Esophagus (tissue), 2 donors: ENCODE measurements at regions not wholly inside any gene's neighbourhood (a gene's known extent, or its start where the extent isn't known, plus 50 kb on each side); places are given as distances from the start of the nearest gene placed in this dataset.
"Not testable (repeated sequence)": the region's sequence is repeated elsewhere in the genome, so short reads cannot be mapped to it uniquely, and the experiment has no call there.

Source experiments
- H3K27ac ChIP-seq, 2 donors: one replicate each; pipeline ENCODE4 v1.5.1; 2013; ENCODE audit warnings: low read depth in 2 of 2, mild to moderate bottlenecking in 2 of 2, inconsistent platforms in 1 of 2, low read length in 1 of 2, moderate library complexity in 1 of 2
- H3K27me3 ChIP-seq, 2 donors: one replicate each; pipeline ENCODE4 v1.6.1; 2013; ENCODE audit warnings: low read length in 2 of 2, control low read depth in 1 of 2, mild to moderate bottlenecking in 1 of 2; ENCODE audit not compliant: insufficient read depth in 2 of 2, control insufficient read depth in 1 of 2
- H3K36me3 ChIP-seq, 2 donors: one replicate each; pipeline ENCODE4 v1.6.1; 2013; ENCODE audit warnings: low read length in 1 of 2; ENCODE audit not compliant: control insufficient read depth in 2 of 2, insufficient read depth in 2 of 2
- H3K4me1 ChIP-seq, 2 donors: one replicate each; pipeline ENCODE4 v1.6.1; 2013; ENCODE audit warnings: low read length in 1 of 2; ENCODE audit not compliant: control insufficient read depth in 2 of 2, insufficient read depth in 2 of 2
- H3K4me3 ChIP-seq, 2 donors: one replicate each; pipeline ENCODE4 v1.5.1; 2013; ENCODE audit warnings: low read length in 2 of 2, mild to moderate bottlenecking in 2 of 2, low read depth in 1 of 2, moderate library complexity in 1 of 2
- H3K9me3 ChIP-seq, 2 donors: one replicate each; pipeline ENCODE4 v1.6.1; 2013; ENCODE audit warnings: mild to moderate bottlenecking in 2 of 2, low read depth in 1 of 2, low read length in 1 of 2, moderate library complexity in 1 of 2; ENCODE audit not compliant: control insufficient read depth in 2 of 2, insufficient read depth in 1 of 2
- WGBS, 2 donors: extraction: QIAGEN DNeasy Blood & Tissue Kit; methylation state at CpG; one replicate each; pipeline ENCODE4 v1.1.7; 2013; 5-methylcytosine and 5-hydroxymethylcytosine counted together
- donor health status: healthy with polysubstance abuse.
- donor health status: Bipolar disorder and iron deficiency.

DNA sequence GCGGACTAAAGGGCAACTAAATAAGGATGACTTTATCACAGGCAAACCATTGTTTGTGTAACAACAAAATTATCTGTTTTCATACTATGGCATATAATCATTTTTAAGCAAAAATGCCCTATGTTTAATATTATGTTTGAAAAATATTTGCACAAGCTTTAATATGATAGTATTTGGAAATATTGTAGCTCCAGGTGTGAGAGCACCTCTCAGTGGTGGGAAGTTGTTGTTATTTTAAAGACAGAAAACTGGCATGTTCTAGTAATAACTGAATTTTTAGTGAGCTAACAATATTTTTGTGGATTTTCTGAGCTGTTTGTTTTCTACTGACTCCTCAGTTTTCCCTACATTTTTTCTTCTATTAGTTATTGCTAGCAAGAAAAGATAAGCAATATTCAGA is 578.8 kb downstream of the KCNT2 start:
- Histone ChIP-seq H3K27ac (no peak overlapping the region), H3K4me3 (no peak overlapping the region), H3K4me1 (no peaks in the 10 kb centered on the region), H3K27me3 (no peaks in the 10 kb centered on the region), H3K9me3 (no peaks in the 10 kb centered on the region), H3K36me3 (no peaks in the 10 kb centered on the region)
- 80 to 81% methylated on average over 1 of the region's 1 CpG for WGBS, 2 donors

DNA sequence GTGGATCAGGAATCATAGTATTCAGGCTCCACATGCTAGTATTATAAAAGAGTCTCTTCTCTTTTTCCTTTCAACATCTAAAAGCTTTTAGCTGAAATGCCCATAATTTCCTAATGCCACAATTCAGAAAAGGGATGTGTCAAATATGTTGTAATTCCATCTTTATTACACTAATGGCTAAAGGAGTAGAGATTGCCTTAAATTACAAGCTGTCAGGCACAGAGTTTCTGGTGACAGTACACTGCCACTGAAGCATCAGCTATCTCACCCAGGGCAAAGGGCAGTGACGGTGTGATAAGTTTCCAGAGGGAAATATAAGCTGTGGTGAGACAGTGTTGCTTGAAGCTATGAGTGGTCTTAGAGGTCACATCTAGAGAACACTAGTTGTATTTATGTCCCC is 581.1 kb downstream of the KCNT2 start:
- H3K4me1 ChIP-seq = no peaks in the 10 kb centered on the region
- no peaks in the 10 kb centered on the region for H3K9me3 ChIP-seq
- no peak overlapping the region for H3K27ac ChIP-seq
- H3K27me3 ChIP-seq = no peaks in the 10 kb centered on the region
- H3K4me3 ChIP-seq = no peak overlapping the region
- 50 to 53% methylated on average over 1 of the region's 1 CpG for WGBS, 2 donors
- H3K36me3 ChIP-seq = no peaks in the 10 kb centered on the region

DNA sequence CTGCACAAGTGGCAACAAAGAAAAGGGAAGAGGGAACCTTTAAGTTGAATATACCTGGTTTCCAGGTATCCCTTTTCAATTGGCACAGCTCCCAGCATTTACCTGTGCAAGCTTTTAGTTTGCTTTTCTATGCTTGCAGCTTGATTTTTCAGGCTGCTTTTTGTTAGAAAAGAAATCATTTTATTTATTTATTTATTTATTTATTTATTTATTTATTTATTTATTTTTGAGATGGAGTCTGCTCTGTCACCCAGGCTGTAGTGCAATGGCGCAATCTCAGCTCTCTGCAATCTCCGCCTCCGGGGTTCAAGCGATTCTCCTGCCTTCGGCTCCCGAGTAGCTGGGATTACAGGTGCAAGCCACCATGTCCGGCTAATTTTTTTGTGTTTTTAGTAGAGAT is 587.1 kb downstream of the KCNT2 start:
- not testable (repeated sequence) for H3K27ac ChIP-seq, H3K4me3 ChIP-seq, H3K4me1 ChIP-seq, H3K27me3 ChIP-seq, H3K9me3 ChIP-seq, H3K36me3 ChIP-seq
- WGBS, 2 donors = 94 to 96% methylated on average over 7 of the region's 7 CpGs

DNA sequence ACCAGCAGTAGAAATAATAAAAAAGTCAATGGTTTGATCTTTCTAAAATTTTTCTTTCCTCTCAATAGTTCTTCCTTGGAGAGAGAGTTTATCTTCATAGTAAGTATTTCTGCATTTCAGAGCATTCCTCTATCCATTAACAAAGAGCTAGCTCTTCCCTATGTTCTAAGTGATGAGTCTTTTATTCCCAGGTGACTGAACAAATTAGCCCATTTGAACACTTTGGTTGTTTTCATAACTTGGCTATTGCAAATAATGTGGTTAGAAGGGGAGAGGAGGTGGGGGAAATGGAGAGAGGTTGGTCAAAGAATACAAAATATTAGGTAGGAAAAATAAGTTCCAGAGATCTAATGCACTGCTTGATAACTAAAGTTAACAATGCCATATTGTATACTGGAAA is 598.9 kb downstream of the KCNT2 start:
- no peaks in the 10 kb centered on the region for H3K36me3 ChIP-seq
- no peak overlapping the region for H3K27ac ChIP-seq
- no peaks in the 10 kb centered on the region for H3K27me3 ChIP-seq
- no peaks in the 10 kb centered on the region for H3K9me3 ChIP-seq
- H3K4me3 ChIP-seq = no peak overlapping the region
- H3K4me1 ChIP-seq = no peaks in the 10 kb centered on the region

DNA sequence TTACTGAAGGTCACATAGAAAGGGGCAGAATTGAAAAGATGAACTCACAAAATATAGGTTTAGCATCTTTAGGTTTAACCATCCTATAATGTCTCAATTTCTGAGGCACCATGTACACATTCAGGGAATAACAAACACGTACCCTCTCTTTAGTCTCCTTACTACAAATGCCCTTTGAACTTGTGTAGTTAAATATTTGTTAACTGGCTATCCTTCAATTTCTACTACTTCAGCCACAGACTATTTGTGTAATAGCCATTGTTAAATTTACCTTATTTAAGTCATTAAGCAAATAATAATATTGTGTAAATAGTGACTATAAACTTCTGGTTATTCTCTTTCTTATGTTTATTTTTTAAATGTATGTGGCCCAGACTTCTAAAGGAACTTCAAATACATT is 600.5 kb downstream of the KCNT2 start:
- H3K36me3 ChIP-seq = no peaks in the 10 kb centered on the region
- no peaks in the 10 kb centered on the region for H3K4me1 ChIP-seq
- H3K27ac ChIP-seq = no peak overlapping the region
- no peaks in the 10 kb centered on the region for H3K9me3 ChIP-seq
- no peak overlapping the region for H3K4me3 ChIP-seq
- H3K27me3 ChIP-seq = no peaks in the 10 kb centered on the region
- 57 to 58% methylated on average over 1 of the region's 1 CpG for WGBS, 2 donors

DNA sequence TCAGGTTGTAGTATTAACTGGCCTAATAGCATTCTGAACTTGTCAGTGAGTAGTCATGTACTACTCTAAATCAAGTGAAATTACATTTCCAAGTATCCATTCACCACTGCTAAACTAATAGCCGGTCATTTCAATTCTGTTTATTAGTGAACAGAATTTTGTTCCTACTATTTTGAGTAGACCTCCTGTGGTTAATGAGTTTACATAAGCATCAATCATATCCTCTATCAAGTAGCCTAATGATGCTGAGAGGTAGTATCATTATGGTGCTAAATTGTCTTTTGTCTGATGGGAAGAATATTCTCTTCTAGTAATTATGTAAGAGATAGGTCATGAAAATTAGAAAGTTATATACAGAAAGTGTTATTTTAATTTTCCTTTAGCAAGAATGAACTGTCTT is 602.8 kb downstream of the KCNT2 start:
- no peak overlapping the region for H3K4me3 ChIP-seq
- H3K36me3 ChIP-seq = no peaks in the 10 kb centered on the region
- 97% methylated on average over 1 of the region's 1 CpG for WGBS, 2 donors
- no peak overlapping the region for H3K27ac ChIP-seq
- H3K4me1 ChIP-seq = no peaks in the 10 kb centered on the region
- no peaks in the 10 kb centered on the region for H3K9me3 ChIP-seq
- H3K27me3 ChIP-seq = no peaks in the 10 kb centered on the region

DNA sequence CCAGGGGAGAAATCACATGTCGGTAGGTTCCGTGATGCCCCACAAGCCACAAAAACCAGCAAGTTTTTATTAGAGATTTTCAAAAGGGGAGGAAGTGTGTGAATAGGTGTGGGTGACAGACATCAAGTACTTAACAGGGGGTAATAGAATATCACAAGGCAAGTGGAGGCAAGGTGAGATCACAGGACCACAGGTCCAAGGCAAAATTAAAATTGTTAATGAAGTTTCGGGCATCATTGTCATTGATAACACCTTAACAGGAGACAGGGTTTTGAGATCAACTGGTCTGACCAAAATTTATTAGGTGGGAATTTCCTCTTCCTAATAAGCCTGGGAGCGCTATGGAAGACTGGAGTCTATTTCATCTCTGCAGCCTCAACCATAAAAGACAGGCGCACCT is 603.9 kb downstream of the KCNT2 start:
- not testable (repeated sequence) for H3K27ac ChIP-seq, H3K27me3 ChIP-seq, H3K4me1 ChIP-seq, H3K36me3 ChIP-seq, H3K4me3 ChIP-seq, H3K9me3 ChIP-seq
- WGBS, 2 donors = 80 to 86% methylated on average over 5 of the region's 5 CpGs

DNA sequence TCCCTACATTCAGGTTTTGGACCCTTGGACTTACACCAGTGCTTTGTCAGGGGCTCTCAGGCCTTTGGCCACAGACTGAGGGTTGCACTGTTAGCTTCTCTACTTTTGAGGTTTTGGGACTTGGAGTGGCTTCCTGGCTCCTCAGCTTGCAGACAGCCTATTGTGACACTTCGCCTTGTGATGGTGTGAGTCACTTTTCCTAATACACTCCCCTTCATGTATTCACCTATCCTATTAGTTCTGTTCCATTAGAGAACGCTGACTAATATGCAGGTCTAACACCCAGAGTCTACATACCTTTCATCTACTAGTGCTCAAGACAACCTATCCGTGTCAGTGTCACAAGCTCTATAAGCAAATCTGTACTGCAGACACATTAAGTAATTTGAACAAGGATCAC is 605.3 kb downstream of the KCNT2 start:
- Histone ChIP-seq H3K4me1 (peaks cover 0 to 4% of the 10 kb centered on the region in 2 donors), H3K4me3 (no peak overlapping the region), H3K36me3 (no peaks in the 10 kb centered on the region), H3K9me3 (no peaks in the 10 kb centered on the region), H3K27me3 (no peaks in the 10 kb centered on the region), H3K27ac (peak overlapping the region; percentile 20 to 68)
- WGBS, 2 donors = 53 to 57% methylated on average over 3 of the region's 3 CpGs

DNA sequence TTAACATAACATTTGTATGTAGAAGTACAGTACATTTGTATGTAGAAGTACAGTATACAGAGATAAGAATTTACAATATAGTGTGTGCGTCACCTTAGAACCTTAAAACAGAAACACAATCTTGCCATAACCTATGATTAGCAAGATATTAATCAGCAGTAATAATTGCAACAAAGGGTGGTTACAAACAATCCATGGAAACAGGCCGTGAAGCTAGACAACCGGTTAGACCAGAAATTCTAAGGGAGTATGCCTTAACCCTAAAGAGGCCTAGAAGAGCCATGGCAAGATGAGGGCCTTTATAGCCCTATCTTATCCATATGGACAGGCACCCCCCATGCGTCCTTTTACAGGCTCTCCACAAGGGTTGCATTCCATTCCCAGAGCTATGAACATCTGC is 605.9 kb downstream of the KCNT2 start:
- not testable (repeated sequence) for H3K4me1 ChIP-seq, H3K27me3 ChIP-seq, H3K4me3 ChIP-seq, H3K9me3 ChIP-seq, H3K36me3 ChIP-seq
- peak overlapping the region; percentile 20 to 68 for H3K27ac ChIP-seq
- WGBS, 2 donors = 60 to 63% methylated on average over 4 of the region's 4 CpGs

DNA sequence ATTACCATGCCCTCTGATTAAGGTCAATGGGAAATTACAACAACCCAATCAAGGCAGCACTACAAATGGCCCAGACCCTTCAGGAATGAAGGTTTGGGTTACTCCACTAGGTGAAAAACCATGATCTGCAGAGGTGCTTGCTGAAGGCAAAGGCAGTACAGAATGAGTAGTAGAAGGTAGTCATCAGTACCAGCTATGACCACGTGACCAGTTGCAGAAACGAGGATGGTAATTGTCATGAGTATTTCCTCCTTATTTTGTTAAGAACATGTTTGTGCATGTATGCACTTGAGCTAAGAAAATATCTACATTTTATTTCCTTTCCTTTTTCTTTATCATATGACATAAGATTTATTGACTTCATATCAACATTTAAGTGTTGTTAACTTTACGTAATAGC is 607.1 kb downstream of the KCNT2 start:
- no peaks in the 10 kb centered on the region for H3K9me3 ChIP-seq
- 59 to 64% methylated on average over 3 of the region's 3 CpGs for WGBS, 2 donors
- H3K27ac ChIP-seq = peak overlapping the region; percentile 4 to 78
- H3K4me1 ChIP-seq = peaks cover 0 to 4% of the 10 kb centered on the region in 2 donors
- H3K4me3 ChIP-seq = no peak overlapping the region
- H3K36me3 ChIP-seq = no peaks in the 10 kb centered on the region
- H3K27me3 ChIP-seq = no peaks in the 10 kb centered on the region
